ENCODE measurements at regions not wholly inside any gene's neighbourhood (a gene's known extent, or its start where the extent isn't known, plus 50 kb on each side); places are given as distances from the start of the nearest gene placed in this dataset.

DNA sequence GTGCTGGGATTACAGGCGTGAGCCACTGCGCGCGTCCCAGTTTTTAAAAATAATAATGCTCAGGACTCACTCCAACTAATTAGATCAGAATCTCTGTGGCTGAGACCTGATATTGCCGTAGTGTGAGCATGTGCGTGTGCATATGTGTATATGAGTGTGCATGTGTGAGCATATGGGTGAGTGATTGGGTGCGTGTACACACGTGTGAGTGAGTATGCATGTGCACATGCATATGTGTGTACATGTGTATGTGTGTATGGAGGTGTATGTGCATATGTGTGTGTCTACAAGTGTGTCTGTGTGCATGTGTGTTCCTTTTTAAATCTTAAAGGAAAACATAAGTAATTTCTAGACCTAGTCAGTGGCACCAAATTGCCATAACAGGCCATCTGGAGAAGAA lies 54.8 kb upstream of the CKS2 start:
- TF ChIP-seq ATF2 (IDR thresholded peaks at IDR 0.05; ENCODE audit: low read length) (no peak), CTCF (IDR thresholded peaks at IDR 0.05; ENCODE audit: control extremely low read depth in 1 of 3, insufficient read depth in 1 of 3, low read depth in 1 of 3, low read length in 3 of 3) (no peak), SUZ12 (IDR thresholded peaks at IDR 0.05; ENCODE audit: low read length) (no peak), EGR1 (IDR thresholded peaks at IDR 0.05; ENCODE audit: borderline replicate concordance, low read depth, low read length) (no peak), JUN (IDR thresholded peaks at IDR 0.05; ENCODE audit: low read depth, low read length) (no peak), POLR2AphosphoS5 (IDR thresholded peaks at IDR 0.05; ENCODE audit: low read depth, low read length) (no peak), EZH2 (IDR thresholded peaks at IDR 0.05; ENCODE audit: low read depth, low read length, severe bottlenecking) (no peak), CEBPB (IDR thresholded peaks at IDR 0.05; ENCODE audit: low read depth, low read length) (no peak), POLR2A (IDR thresholded peaks at IDR 0.05; ENCODE audit: control extremely low read depth in 1 of 2, low read depth in 2 of 2, low read length in 2 of 2) (no peak), TAF1 (IDR thresholded peaks at IDR 0.05; ENCODE audit: low read depth, low read length) (no peak), NANOG (IDR thresholded peaks at IDR 0.05; ENCODE audit: insufficient read depth, low read depth, low read length, poor library complexity, severe bottlenecking) (no peak)
- TF ChIP-seq, protein P1, sequence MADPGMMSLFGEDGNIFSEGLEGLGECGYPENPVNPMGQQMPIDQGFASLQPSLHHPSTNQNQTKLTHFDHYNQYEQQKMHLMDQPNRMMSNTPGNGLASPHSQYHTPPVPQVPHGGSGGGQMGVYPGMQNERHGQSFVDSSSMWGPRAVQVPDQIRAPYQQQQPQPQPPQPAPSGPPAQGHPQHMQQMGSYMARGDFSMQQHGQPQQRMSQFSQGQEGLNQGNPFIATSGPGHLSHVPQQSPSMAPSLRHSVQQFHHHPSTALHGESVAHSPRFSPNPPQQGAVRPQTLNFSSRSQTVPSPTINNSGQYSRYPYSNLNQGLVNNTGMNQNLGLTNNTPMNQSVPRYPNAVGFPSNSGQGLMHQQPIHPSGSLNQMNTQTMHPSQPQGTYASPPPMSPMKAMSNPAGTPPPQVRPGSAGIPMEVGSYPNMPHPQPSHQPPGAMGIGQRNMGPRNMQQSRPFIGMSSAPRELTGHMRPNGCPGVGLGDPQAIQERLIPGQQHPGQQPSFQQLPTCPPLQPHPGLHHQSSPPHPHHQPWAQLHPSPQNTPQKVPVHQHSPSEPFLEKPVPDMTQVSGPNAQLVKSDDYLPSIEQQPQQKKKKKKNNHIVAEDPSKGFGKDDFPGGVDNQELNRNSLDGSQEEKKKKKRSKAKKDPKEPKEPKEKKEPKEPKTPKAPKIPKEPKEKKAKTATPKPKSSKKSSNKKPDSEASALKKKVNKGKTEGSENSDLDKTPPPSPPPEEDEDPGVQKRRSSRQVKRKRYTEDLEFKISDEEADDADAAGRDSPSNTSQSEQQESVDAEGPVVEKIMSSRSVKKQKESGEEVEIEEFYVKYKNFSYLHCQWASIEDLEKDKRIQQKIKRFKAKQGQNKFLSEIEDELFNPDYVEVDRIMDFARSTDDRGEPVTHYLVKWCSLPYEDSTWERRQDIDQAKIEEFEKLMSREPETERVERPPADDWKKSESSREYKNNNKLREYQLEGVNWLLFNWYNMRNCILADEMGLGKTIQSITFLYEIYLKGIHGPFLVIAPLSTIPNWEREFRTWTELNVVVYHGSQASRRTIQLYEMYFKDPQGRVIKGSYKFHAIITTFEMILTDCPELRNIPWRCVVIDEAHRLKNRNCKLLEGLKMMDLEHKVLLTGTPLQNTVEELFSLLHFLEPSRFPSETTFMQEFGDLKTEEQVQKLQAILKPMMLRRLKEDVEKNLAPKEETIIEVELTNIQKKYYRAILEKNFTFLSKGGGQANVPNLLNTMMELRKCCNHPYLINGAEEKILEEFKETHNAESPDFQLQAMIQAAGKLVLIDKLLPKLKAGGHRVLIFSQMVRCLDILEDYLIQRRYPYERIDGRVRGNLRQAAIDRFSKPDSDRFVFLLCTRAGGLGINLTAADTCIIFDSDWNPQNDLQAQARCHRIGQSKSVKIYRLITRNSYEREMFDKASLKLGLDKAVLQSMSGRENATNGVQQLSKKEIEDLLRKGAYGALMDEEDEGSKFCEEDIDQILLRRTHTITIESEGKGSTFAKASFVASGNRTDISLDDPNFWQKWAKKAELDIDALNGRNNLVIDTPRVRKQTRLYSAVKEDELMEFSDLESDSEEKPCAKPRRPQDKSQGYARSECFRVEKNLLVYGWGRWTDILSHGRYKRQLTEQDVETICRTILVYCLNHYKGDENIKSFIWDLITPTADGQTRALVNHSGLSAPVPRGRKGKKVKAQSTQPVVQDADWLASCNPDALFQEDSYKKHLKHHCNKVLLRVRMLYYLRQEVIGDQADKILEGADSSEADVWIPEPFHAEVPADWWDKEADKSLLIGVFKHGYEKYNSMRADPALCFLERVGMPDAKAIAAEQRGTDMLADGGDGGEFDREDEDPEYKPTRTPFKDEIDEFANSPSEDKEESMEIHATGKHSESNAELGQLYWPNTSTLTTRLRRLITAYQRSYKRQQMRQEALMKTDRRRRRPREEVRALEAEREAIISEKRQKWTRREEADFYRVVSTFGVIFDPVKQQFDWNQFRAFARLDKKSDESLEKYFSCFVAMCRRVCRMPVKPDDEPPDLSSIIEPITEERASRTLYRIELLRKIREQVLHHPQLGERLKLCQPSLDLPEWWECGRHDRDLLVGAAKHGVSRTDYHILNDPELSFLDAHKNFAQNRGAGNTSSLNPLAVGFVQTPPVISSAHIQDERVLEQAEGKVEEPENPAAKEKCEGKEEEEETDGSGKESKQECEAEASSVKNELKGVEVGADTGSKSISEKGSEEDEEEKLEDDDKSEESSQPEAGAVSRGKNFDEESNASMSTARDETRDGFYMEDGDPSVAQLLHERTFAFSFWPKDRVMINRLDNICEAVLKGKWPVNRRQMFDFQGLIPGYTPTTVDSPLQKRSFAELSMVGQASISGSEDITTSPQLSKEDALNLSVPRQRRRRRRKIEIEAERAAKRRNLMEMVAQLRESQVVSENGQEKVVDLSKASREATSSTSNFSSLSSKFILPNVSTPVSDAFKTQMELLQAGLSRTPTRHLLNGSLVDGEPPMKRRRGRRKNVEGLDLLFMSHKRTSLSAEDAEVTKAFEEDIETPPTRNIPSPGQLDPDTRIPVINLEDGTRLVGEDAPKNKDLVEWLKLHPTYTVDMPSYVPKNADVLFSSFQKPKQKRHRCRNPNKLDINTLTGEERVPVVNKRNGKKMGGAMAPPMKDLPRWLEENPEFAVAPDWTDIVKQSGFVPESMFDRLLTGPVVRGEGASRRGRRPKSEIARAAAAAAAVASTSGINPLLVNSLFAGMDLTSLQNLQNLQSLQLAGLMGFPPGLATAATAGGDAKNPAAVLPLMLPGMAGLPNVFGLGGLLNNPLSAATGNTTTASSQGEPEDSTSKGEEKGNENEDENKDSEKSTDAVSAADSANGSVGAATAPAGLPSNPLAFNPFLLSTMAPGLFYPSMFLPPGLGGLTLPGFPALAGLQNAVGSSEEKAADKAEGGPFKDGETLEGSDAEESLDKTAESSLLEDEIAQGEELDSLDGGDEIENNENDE (IDR thresholded peaks at IDR 0.05; ENCODE audit: insufficient replicate concordance, low read length), result no peak

Data from H1 (cell line).